Neural crest cell (in vitro differentiated cells): ENCODE measurements at regions not wholly inside any gene's neighbourhood (a gene's known extent, or its start where the extent isn't known, plus 50 kb on each side); places are given as distances from the start of the nearest gene placed in this dataset.

Experiments used
- DNase-seq: peaks from one replicate; pipeline ENCODE4 v3.0.0; 2021; ENCODE audit warnings: low read depth, mixed read lengths, low spot score
- H3K27ac Mint-ChIP-seq: one replicate; pipeline ENCODE4 v1.8.0; 2021; ENCODE audit warnings: mild to moderate bottlenecking, mixed read lengths; ENCODE audit not compliant: unreplicated experiment
- H3K27me3 Mint-ChIP-seq: 2 replicates; pipeline ENCODE4 v1.8.0; 2021; ENCODE audit warnings: low read depth, mild to moderate bottlenecking, mixed read lengths
- H3K36me3 Mint-ChIP-seq: 2 replicates; pipeline ENCODE4 v1.8.0; 2021; ENCODE audit warnings: low read depth, mild to moderate bottlenecking, mixed read lengths
- H3K4me1 Mint-ChIP-seq: 2 replicates; pipeline ENCODE4 v1.8.0; 2021; ENCODE audit warnings: mixed read lengths
- H3K4me3 Mint-ChIP-seq: one replicate; pipeline ENCODE4 v1.8.0; 2021; ENCODE audit warnings: mild to moderate bottlenecking, mixed read lengths
- H3K9me3 Mint-ChIP-seq: 2 replicates; pipeline ENCODE4 v1.8.0; 2021; ENCODE audit warnings: mixed read lengths
- CTCF ChIP-seq: fragments of 200-600 bp; sonication (generic); conservative IDR thresholded peaks from 2 replicates; pipeline ENCODE4 v1.5.0; 2021; ENCODE audit warnings: antibody characterized with exemption, mild to moderate bottlenecking

- Mint-ChIP-seq H3K4me1 (no peaks in the 10 kb centered on the region), H3K27ac (no peak overlapping the region), H3K27me3 (peaks cover 2% of the 10 kb centered on the region), H3K9me3 (no peaks in the 10 kb centered on the region), H3K4me3 (no peak overlapping the region), H3K36me3 (no peaks in the 10 kb centered on the region)
- no peak for TF ChIP-seq CTCF
- DNase-seq, result no peak
These were observed 479.7 kb downstream of the TBC1D32 start for GRCh38 chr6:120854583-120854982.

- TF ChIP-seq CTCF, result no peak
- Mint-ChIP-seq H3K27me3 (peaks cover 2% of the 10 kb centered on the region), H3K4me1 (no peaks in the 10 kb centered on the region), H3K27ac (no peak overlapping the region), H3K9me3 (no peaks in the 10 kb centered on the region), H3K4me3 (no peak overlapping the region), H3K36me3 (no peaks in the 10 kb centered on the region)
- no peak for DNase-seq
These were observed 480.8 kb downstream of the TBC1D32 start for GRCh38 chr6:120853489-120853888.

GRCh38 chr6:120852293-120852849 lies 481.9 kb downstream of the TBC1D32 start:
- H3K4me3 Mint-ChIP-seq, result no peak overlapping the region
- peaks cover 2% of the 10 kb centered on the region for H3K27me3 Mint-ChIP-seq
- no peaks in the 10 kb centered on the region for H3K4me1 Mint-ChIP-seq
- H3K9me3 Mint-ChIP-seq, result no peaks in the 10 kb centered on the region
- no peak for DNase-seq
- no peaks in the 10 kb centered on the region for H3K36me3 Mint-ChIP-seq
- no peak overlapping the region for H3K27ac Mint-ChIP-seq
- no peak for TF ChIP-seq CTCF

GRCh38 chr6:120826253-120826652 lies 508.0 kb downstream of the TBC1D32 start:
- TF ChIP-seq CTCF, result peak; percentile 78
- peak; percentile 25 for DNase-seq
- H3K4me3 Mint-ChIP-seq, result no peak overlapping the region
- H3K36me3 Mint-ChIP-seq, result no peaks in the 10 kb centered on the region
- no peaks in the 10 kb centered on the region for H3K4me1 Mint-ChIP-seq
- H3K27ac Mint-ChIP-seq, result no peak overlapping the region
- peaks cover 3% of the 10 kb centered on the region for H3K9me3 Mint-ChIP-seq
- H3K27me3 Mint-ChIP-seq, result peaks cover 4% of the 10 kb centered on the region

- no peak overlapping the region for H3K27ac Mint-ChIP-seq
- no peaks in the 10 kb centered on the region for H3K4me1 Mint-ChIP-seq
- H3K36me3 Mint-ChIP-seq, result no peaks in the 10 kb centered on the region
- no peak for DNase-seq
- H3K27me3 Mint-ChIP-seq, result no peaks in the 10 kb centered on the region
- H3K4me3 Mint-ChIP-seq, result no peak overlapping the region
- no peak for TF ChIP-seq CTCF
- H3K9me3 Mint-ChIP-seq, result peaks cover 9% of the 10 kb centered on the region
These were observed 517.5 kb downstream of the TBC1D32 start for GRCh38 chr6:120816794-120817193.

GRCh38 chr6:120805276-120805675 lies 529.0 kb downstream of the TBC1D32 start:
- no peak for TF ChIP-seq CTCF
- no peak for DNase-seq
- Mint-ChIP-seq H3K27ac (no peak overlapping the region), H3K27me3 (no peaks in the 10 kb centered on the region), H3K36me3 (no peaks in the 10 kb centered on the region), H3K4me1 (no peaks in the 10 kb centered on the region), H3K9me3 (peaks cover 12% of the 10 kb centered on the region), H3K4me3 (no peak overlapping the region)
